A204.1 (cell line): ENCODE measurements at regions not wholly inside any gene's neighbourhood (a gene's known extent, or its start where the extent isn't known, plus 50 kb on each side); places are given as distances from the start of the nearest gene placed in this dataset.

Source experiments
- FAIRE-seq: peaks from 2 replicates; lab custom pipeline; 2012; peaks lifted over from hg19 to GRCh38; lab: Jason Lieb, UNC

DNA sequence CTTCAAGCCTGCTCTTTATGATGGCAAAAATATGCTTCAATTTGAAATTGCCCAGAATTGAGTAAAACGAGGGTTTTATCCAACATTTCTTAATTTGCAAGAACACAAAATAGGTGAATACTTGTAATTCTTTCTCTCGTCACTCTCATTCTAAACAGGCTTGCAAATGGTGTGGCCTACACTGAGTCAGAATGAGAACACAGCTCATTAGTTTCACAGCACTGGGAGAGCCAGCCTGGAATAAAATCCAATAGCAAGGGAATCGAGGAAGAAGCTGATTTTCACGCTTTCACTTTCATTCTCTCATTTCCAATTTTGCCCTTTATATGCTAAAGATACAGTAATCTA is 537.5 kb downstream of the LTN1 start:
- no peak for FAIRE-seq

DNA sequence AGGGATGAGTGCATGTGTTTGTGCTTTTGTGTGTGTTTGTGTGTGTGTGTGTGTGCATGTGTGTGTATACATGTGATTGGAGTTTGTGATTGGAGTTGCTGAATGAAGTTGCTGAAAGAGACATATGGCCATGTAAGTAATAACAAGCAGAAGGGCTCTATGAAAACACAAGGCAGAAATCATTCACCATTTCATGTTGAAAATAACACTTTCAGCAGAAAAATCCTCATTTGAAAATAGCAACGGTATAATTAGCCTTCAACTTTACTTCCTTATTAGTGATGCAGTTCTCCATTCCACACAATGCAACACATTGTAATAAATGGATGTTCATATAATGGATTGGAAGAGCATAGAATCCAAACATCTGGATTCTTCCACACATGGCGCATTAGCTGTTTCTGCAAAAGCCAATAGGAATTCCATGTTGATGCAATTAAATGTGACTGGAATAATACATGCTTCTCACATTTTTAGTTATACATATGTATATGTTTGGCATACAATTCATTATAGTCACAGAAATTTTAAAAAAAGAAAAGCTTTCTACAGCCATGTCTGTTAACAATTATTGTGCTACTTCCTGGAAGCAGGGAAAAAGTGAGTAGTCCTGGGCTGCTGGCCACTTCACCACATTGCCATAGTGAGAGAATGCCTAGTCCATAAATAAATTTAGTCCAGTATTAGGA is 538.0 kb downstream of the LTN1 start:
- FAIRE-seq, result no peak

DNA sequence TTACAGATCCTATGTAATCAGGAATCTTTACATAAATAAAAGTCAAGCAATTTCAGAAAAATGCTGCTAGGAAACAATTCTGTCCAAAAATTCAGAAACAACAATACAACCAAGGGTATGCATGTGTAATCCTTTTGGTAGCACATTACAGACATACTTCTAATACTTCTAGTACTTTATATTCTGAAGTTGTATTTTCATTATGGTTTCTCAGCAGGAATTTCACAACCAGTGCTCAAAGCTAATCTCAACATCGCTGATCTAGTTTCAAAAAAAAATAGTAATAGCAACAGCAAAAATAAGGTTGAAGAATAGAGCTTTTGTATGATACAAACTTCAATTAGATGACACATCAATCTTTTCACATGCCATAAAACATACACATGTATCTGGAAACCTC is 545.2 kb downstream of the LTN1 start:
- FAIRE-seq, result no peak

DNA sequence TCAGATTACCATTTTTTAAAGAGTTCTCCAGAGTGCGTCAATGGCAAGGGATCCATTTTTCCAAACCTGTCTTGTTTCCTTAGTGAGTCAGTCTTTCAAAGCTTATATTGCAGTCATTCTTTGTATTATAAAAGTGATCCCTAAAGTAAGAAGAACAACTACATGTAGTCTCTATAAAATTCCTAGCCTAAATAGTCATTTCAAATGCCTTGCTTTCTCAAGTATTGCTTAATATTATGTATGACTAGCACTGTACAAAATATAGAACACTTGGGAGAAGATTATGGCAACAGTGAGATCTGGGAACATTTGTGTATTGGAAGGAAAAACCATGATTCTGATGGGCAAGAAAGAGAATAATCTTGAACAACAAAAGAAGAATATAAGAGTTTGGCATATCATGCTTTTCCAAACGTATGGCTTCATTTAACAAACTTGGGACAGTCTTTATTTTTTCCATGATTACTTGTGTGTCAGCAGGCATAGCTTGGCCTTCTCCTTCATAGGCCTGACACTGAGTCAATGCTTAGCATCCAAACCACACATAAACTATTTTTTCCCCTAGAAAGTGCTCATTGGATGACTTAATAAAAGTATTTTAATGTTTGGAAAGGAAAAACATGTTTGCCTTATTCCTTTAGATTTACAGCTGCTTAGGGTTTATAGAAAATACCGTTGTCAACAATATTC is 547.4 kb downstream of the LTN1 start:
- no peak for FAIRE-seq

DNA sequence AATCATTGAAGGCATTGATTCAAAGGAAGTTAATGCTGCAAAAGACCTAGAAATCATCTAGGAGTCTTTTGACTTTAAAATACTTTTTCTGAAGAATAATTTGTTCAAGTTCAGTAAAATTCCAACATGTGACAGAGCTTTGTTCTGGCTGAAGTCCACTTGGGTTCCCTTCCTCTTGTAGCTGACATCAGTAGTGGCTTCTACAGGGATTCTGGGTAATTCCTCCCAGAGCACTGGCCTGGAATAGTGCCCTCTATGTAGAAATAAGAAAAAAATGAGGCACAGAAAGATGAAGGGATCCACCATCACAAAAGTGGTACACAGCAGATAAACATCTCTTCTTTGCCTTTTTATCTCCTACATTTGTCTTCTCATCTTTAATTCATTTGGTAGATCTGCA is 548.1 kb downstream of the LTN1 start:
- no peak for FAIRE-seq

GRCh38 chr21:28444111-28444510 is 548.6 kb downstream of the LTN1 start:
- FAIRE-seq, result no peak

- no peak for FAIRE-seq
Observed at GRCh38 chr21:28442624-28443023, 550.1 kb downstream of the LTN1 start.

GRCh38 chr21:28442085-28442484 is 550.6 kb downstream of the LTN1 start:
- no peak for FAIRE-seq

GRCh38 chr21:28439788-28440187 is 552.9 kb downstream of the LTN1 start:
- FAIRE-seq, result no peak

DNA sequence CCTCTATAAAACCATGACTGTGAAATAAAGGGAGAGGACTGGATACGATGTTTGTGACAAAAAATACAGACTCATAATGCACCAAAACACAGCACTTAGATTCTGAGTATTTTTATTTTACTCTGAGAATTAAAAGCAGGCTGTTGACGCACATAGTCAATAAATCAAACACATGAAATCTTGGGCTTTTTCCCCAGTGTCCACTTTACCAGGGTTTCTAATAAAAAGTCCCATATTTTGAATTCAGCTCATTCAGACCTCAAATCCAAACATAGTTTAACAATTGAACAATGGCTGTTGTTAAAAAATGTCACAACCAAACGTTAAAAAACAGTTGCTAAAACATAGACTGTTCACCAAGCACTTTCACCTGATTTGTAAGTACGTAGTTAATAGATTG is 553.4 kb downstream of the LTN1 start:
- no peak for FAIRE-seq

- FAIRE-seq, result no peak
Observed at GRCh38 chr21:28437061-28437460, 555.6 kb downstream of the LTN1 start.

DNA sequence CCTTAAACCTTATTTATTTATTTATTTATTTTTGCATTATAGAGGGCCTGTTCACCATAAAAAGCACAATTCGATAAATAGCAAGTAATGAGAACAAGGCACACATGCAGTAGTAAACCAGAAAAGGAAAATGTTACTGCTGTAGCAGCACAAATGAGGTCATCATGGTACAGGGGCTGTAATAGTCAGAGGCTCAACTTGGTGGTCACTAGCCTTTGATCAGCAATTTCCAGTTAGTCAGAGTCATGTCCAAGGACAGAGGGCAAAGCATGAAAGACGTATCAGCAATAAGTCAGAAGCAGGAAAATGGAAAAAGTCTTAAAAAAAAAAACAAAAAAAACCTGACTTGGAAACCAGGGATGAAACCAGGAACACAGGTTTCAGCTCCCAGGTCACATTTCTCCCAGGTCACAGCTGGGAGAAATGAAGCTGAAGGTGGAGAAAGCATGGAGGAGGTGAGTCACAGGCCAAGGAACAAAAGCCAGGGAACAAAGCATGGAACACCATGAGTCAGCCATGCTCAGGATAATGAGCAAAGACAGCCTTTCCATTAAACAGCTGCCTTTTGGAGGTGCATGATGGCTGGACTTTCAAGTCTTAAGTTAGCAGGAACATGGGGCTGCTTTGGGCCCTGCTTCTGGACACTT is 556.3 kb downstream of the LTN1 start:
- FAIRE-seq, result no peak

DNA sequence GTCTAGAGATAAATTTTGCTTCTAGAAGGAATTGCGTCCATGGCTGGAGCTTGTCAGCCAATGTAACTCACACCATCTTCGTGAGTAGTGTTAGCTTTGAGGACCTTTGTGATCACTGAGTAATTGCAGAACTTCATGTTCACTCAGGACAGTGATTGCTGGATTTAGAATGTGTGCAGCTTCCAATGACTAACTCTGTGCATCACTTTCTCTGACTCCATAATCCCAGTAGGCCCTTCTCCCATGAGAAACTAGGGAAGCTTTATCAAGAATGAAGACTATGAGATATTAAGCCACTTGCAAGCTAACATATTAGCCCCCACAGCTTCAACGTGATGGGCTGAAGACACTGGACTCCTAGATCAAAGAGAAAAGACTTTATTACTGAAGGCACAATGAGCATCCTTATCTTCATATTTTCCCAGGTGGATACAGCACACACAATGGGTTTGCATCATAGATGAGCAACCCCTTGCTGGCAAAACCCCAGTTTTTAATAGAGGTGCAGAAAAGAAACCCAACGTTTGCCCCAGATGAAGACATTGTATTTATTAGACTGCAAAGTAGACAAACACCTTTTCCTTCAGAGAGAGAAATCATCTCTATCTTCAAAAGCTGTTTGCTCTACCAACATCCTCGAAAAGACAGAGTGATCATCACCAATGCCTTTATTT is 561.0 kb downstream of the LTN1 start:
- no peak for FAIRE-seq

- no peak for FAIRE-seq
Observed at GRCh38 chr21:28431022-28431421, 561.7 kb downstream of the LTN1 start.

DNA sequence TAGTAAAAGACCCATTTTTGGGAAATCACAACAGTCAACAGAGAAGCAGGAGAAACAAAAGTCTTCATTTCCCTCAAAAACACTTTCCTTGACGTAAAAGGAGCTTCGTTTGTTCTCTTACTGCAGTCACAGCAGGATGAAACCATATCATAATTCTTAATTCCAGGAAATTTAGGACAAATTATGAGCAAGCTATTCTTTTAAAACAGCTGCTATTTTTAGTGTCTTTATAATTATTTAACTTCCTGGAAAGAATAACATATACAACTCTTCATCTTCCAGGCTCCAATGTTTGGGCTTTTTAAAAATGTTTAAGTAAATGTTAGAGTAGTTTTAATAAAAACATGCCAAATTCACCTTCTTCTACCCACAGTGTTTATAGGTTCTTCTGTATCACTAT is 563.5 kb downstream of the LTN1 start:
- FAIRE-seq, result no peak

DNA sequence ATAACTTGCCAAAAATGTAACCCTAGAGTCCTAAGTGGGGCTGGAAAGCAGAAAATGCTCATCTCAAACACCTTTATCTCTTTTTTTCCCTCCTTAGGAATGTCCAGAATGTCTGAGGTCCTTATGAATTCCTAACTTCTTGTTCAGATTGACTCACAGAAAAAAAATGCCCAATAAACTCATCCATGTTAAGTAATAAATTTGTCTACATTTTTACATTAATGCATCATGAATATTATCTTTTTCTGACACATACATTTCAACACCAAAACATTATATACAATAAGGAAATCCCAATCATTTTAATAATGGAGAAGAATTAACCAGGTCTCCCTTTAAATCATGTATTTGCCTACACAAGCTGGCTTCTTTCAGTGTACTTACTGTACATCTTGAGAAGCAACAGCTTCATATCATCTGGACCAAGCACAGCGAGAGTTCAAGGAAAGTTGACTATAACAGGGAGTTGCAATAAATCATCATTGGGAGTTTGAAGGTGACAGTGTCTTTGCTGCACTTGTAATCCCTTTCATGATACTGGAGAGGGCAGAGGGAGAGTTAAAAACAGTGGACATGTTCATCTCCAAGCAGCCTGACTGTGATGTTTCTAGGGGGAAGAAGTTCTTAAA is 565.2 kb downstream of the LTN1 start:
- no peak for FAIRE-seq

DNA sequence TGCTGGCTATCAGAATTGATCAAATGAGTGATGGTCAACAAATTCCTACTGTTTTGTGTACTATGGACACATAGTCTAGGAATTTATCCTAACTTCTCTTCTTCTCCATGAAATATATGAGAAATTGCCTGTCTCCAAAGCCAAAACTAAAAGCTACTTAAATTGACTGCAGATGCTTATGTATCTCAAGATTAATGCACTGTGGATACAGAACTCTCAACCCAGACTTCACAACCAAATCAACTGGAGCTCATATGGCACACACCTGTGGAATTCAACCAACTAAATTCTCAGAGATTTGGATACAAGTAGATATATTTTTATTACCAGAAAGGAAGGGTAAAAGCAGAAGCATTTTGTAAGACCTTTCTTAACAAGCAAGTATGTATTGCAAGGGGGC is 566.1 kb downstream of the LTN1 start:
- FAIRE-seq, result no peak

GRCh38 chr21:28423521-28424190 is 569.0 kb downstream of the LTN1 start:
- FAIRE-seq, result no peak

- no peak for FAIRE-seq
Observed at GRCh38 chr21:28421716-28422524, 570.8 kb downstream of the LTN1 start.

DNA sequence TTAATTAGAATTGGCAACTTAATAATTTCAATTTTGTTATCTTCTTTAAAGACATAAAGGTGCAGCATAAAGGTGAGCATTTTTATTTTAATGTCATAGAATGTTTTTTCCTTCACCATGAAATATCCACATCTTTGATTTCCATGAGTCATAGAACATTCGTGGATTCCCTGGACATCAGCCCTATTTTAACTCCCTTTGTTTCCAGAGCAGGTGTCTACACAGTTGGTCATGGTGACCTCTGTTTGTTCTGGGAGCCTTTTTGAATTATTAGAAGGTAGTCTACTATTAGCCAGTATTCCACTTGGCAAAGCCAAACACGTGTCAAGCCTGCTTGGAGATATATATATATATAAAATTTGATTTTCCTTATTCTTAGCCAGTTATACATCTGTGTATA is 572.9 kb downstream of the LTN1 start:
- no peak for FAIRE-seq
